Ovary (tissue), 7 donors: ENCODE measurements at regions not wholly inside any gene's neighbourhood (a gene's known extent, or its start where the extent isn't known, plus 50 kb on each side); places are given as distances from the start of the nearest gene placed in this dataset.

Experiments
- DNase-seq, 5 donors: peaks; one replicate each; pipeline ENCODE4 v3.0.0-alpha.2; 2019 to 2020
- H3K27ac ChIP-seq, 2 donors: fragments of 200-600 bp; one replicate each; pipeline versions ENCODE4 v1.5.1 to v1.8.0; 2019 to 2022
- H3K27me3 ChIP-seq: fragments of 200-600 bp; one replicate; pipeline ENCODE4 v1.8.0; 2022
- H3K36me3 ChIP-seq: fragments of 200-600 bp; sonication (generic); one replicate; pipeline ENCODE4 v1.5.1; 2019
- H3K4me1 ChIP-seq: one replicate; pipeline ENCODE4 v1.8.1; 2013; ENCODE audit warnings: mild to moderate bottlenecking, moderate library complexity; ENCODE audit not compliant: insufficient read depth
- H3K4me3 ChIP-seq: fragments of 200-600 bp; sonication (generic); one replicate; pipeline ENCODE4 v1.5.1; 2017
- H3K9me3 ChIP-seq, 2 donors: fragments of 200-600 bp in 1 of 2; sonication (generic) in 1 of 2; one replicate each; pipeline versions ENCODE4 v1.5.1 to v1.8.1; 2013 to 2019; ENCODE audit warnings: mild to moderate bottlenecking in 1 of 2, moderate library complexity in 1 of 2
- CTCF ChIP-seq, 3 donors: fragments of 450-650 bp in 2 of 3; fragments of 200-600 bp in 1 of 3; IDR thresholded peaks; one replicate each; pipeline versions ENCODE4 v1.5.1 to v1.8.0; 2016 to 2022; ENCODE audit warnings: antibody characterized with exemption in 3 of 3, mild to moderate bottlenecking in 1 of 3
- EP300 ChIP-seq: sonication (generic); formaldehyde crosslinking; IDR thresholded peaks from one replicate; pipeline ENCODE4 v1.6.1; 2017; ENCODE audit warnings: antibody characterized with exemption
- POLR2A ChIP-seq: fragments of 450-650 bp; IDR thresholded peaks from one replicate; pipeline ENCODE4 v1.6.1; 2017; ENCODE audit warnings: antibody characterized with exemption, mild to moderate bottlenecking, moderate library complexity
- WGBS, 3 donors: extraction: QIAGEN DNeasy Blood & Tissue Kit in 1 of 3; methylation state at CpG; one replicate each; pipeline versions ENCODE4 v1.1.5 to v1.1.7; 2013 to 2017; 5-methylcytosine and 5-hydroxymethylcytosine counted together
- intact Hi-C, 4 donors: fragments of 100-400 bp; cut with DNase I; formaldehyde crosslinking; loops; one replicate each; pipeline versions ENCODE4 v1.11.0 to v1.15.1; 2022 to 2023
- donor health status: DM: no; HTN: no; CAD: no; lungs with moderate emphysema.
- donor health status: DM: no; HTN: no; CAD: no.
- donor health status: Bipolar disorder and iron deficiency.
- donor health status: DM: no; HTN: no; CAD: no.
- donor health status: DM: yes; HTN: yes; CAD: no.

- Histone ChIP-seq H3K27ac (no peak overlapping the region), H3K4me1 (no peaks in the 10 kb centered on the region), H3K27me3 (no peaks in the 10 kb centered on the region), H3K36me3 (no peaks in the 10 kb centered on the region), H3K4me3 (no peak overlapping the region), H3K9me3 (no peaks in the 10 kb centered on the region)
- DNase-seq, result no peak
- intact Hi-C loops, result no loop called here
- whole genome bisulfite sequencing, 3 donors, result 30 to 38% (median 37%) methylated on average over 1 of the region's 1 CpG
- TF ChIP-seq CTCF (IDR thresholded peaks at IDR 0.05), result no peak
- TF ChIP-seq EP300, result no peak
- TF ChIP-seq POLR2A, result no peak
Measured at GRCh38 chr20:22745194-22745500, 160.8 kb upstream of the FOXA2 start.

GRCh38 chr20:22746957-22747356 is 162.6 kb upstream of the FOXA2 start:
- intact Hi-C loops, result no loop called here
- H3K27me3 ChIP-seq, result no peaks in the 10 kb centered on the region
- no peak overlapping the region for H3K27ac ChIP-seq
- 89 to 95% (median 93%) methylated on average over 5 of the region's 5 CpGs for whole genome bisulfite sequencing, 3 donors
- DNase-seq, result no peak
- no peaks in the 10 kb centered on the region for H3K4me1 ChIP-seq
- H3K9me3 ChIP-seq, result no peaks in the 10 kb centered on the region
- no peaks in the 10 kb centered on the region for H3K36me3 ChIP-seq
- TF ChIP-seq EP300 (no peak), POLR2A (no peak), CTCF (IDR thresholded peaks at IDR 0.05) (no peak)
- no peak overlapping the region for H3K4me3 ChIP-seq

- no peak overlapping the region for H3K4me3 ChIP-seq
- no peaks in the 10 kb centered on the region for H3K36me3 ChIP-seq
- H3K4me1 ChIP-seq, result no peaks in the 10 kb centered on the region
- DNase-seq, result no peak
- H3K27ac ChIP-seq, result no peak overlapping the region
- no peaks in the 10 kb centered on the region for H3K9me3 ChIP-seq
- 98 to 100% (median 100%) methylated on average over 1 of the region's 1 CpG for WGBS, 3 donors
- H3K27me3 ChIP-seq, result no peaks in the 10 kb centered on the region
- no peak for TF ChIP-seq CTCF (IDR thresholded peaks at IDR 0.05)
- TF ChIP-seq POLR2A, result no peak
- no peak for TF ChIP-seq EP300
- intact Hi-C loops, result no loop called here
Measured at GRCh38 chr20:22752324-22752723, 168.0 kb upstream of the FOXA2 start.

- Histone ChIP-seq H3K36me3 (no peaks in the 10 kb centered on the region), H3K27ac (no peak overlapping the region), H3K27me3 (no peaks in the 10 kb centered on the region), H3K4me1 (no peaks in the 10 kb centered on the region), H3K9me3 (no peaks in the 10 kb centered on the region), H3K4me3 (no peak overlapping the region)
- no peak for DNase-seq
- TF ChIP-seq POLR2A (no peak), EP300 (no peak), CTCF (IDR thresholded peaks at IDR 0.05) (no peak)
- 75 to 86% (median 82%) methylated on average over 10 of the region's 10 CpGs for whole genome bisulfite sequencing, 3 donors
- intact Hi-C loops, result no loop called here
Measured at GRCh38 chr20:22757424-22758183, 173.2 kb upstream of the FOXA2 start.
